K562 (cell line): ENCODE measurements at regions not wholly inside any gene's neighbourhood (a gene's known extent, or its start where the extent isn't known, plus 50 kb on each side); places are given as distances from the start of the nearest gene placed in this dataset.

Source experiments
- ATAC-seq: fragments of 200-7000 bp; cut with Tn5 transposase; 3 replicates; pipeline ENCODE4 v1.9.1; 2020; ENCODE audit warnings: moderate library complexity
- BruUV-seq: library from RNA; stranded (reverse); fragments of 400-500 nt; replicated peaks from 2 replicates; lab custom pipeline; 2021; lab: Mats Ljungman, UMichigan
- CTCF ChIA-PET: fragments of 300-600 bp; formaldehyde crosslinking; extraction: SDS; loops from one replicate; lab custom pipeline; 2021; ENCODE audit warnings: low intra/inter-chr PET ratio; lab: Yijun Ruan, JAX
- POLR2A ChIA-PET: fragments of 300-600, 350-650 bp; sonication (Branson Sonifier 250); formaldehyde crosslinking; extraction: SDS; loops from one replicate; lab custom pipeline; 2021; ENCODE audit warnings: antibody characterized with exemption, inconsistent platforms; lab: Yijun Ruan, JAX
- DNase-seq, 4 experiments: peaks; one replicate each; pipeline versions ENCODE4 v3.0.0 to v3.0.0-alpha.2; 2011 to 2018; ENCODE audit warnings: low spot score in 3 of 4, mixed read lengths in 3 of 4; ENCODE audit errors: extremely low read depth in 1 of 4
- FAIRE-seq: peaks from 2 replicates; lab custom pipeline; 2011; peaks lifted over from hg19 to GRCh38; lab: Jason Lieb, UNC
- H2AFZ ChIP-seq: 2 replicates; pipeline ENCODE4 v1.6.0; 2011; ENCODE audit warnings: low read depth, low read length, control low read depth, inconsistent platforms
- H3K27ac ChIP-seq: fragments of 200-600 bp; 3 replicates; pipeline ENCODE4 v1.8.0; 2011; ENCODE audit warnings: low read depth, mild to moderate bottlenecking, control low read depth, inconsistent platforms, low read length, moderate library complexity, mixed read lengths; ENCODE audit errors: extremely low read depth
- H3K27me3 ChIP-seq, 2 experiments: fragments of 300-600 bp in 1 of 2; 2 replicates in 1 of 2; 3 replicates in 1 of 2; pipeline versions ENCODE4 v1.6.0 to v1.8.0; 2011; ENCODE audit warnings: inconsistent platforms in 2 of 2, low read length in 2 of 2, mild to moderate bottlenecking in 1 of 2, mixed read lengths in 1 of 2, moderate library complexity in 1 of 2; ENCODE audit not compliant: control insufficient read depth in 2 of 2, insufficient read depth in 2 of 2
- H3K36me3 ChIP-seq: fragments of 300-600 bp; 3 replicates; pipeline ENCODE4 v1.8.0; 2011; ENCODE audit warnings: mild to moderate bottlenecking, low read length, inconsistent platforms; ENCODE audit not compliant: control insufficient read depth, insufficient read depth
- H3K4me1 ChIP-seq, 2 experiments: fragments of 200-600 bp in 1 of 2; replicated peaks in 1 of 2; 2 replicates in 1 of 2; 3 replicates in 1 of 2; pipeline versions ENCODE4 v1.5.1 to v1.8.0; 2011; ENCODE audit warnings: inconsistent platforms in 2 of 2, low read length in 2 of 2, mild to moderate bottlenecking in 1 of 2, mixed read lengths in 1 of 2, moderate library complexity in 1 of 2; ENCODE audit not compliant: control insufficient read depth in 2 of 2, insufficient read depth in 2 of 2
- H3K4me2 ChIP-seq: 2 replicates; pipeline ENCODE4 v1.6.1; 2011; ENCODE audit warnings: low read length, control low read depth, inconsistent platforms, mixed read lengths; ENCODE audit not compliant: insufficient read depth
- H3K4me3 ChIP-seq: fragments of 200-600 bp; sonication (generic), shearing (Covaris generic); 2 replicates; pipeline ENCODE4 v1.5.1; 2016; ENCODE audit warnings: control low read depth, inconsistent platforms
- H3K79me2 ChIP-seq: fragments of 200-600 bp; 3 replicates; pipeline ENCODE4 v1.8.0; 2011; ENCODE audit warnings: low read length, inconsistent platforms; ENCODE audit not compliant: control insufficient read depth, insufficient read depth
- H3K9ac ChIP-seq, 2 experiments: 2 replicates each; pipeline versions ENCODE4 v1.6.0 to v1.6.1; 2011; ENCODE audit warnings: low read depth in 2 of 2, low read length in 2 of 2, control low read depth in 1 of 2, inconsistent platforms in 1 of 2, mild to moderate bottlenecking in 1 of 2, mixed read lengths in 1 of 2; ENCODE audit not compliant: insufficient read depth in 1 of 2
- H3K9me1 ChIP-seq: one replicate; pipeline ENCODE4 v1.6.0; 2011; ENCODE audit warnings: inconsistent platforms, mild to moderate bottlenecking, low read length, moderate library complexity; ENCODE audit not compliant: control insufficient read depth, insufficient read depth
- H3K9me3 ChIP-seq: replicated peaks from 2 replicates; pipeline ENCODE4 v1.5.1; 2011; ENCODE audit warnings: low read depth, low read length, inconsistent platforms; ENCODE audit not compliant: control insufficient read depth, insufficient read depth
- H4K20me1 ChIP-seq: replicated peaks from 2 replicates; pipeline ENCODE4 v1.6.1; 2011; ENCODE audit warnings: low read length, inconsistent platforms, mixed read lengths; ENCODE audit not compliant: control insufficient read depth, insufficient read depth
- BDP1 ChIP-seq: IDR thresholded peaks from 3 replicates; pipeline ENCODE4 v1.6.1; 2011; ENCODE audit not compliant: insufficient read length, insufficient read depth
- CBX5 ChIP-seq: IDR thresholded peaks from 2 replicates; pipeline ENCODE4 v1.6.1; 2014; ENCODE audit warnings: low read depth, borderline replicate concordance
- ESRRA ChIP-seq: fragments of 450-650 bp; IDR thresholded peaks from 2 replicates; pipeline ENCODE4 v1.6.1; 2014; ENCODE audit warnings: low read depth, mild to moderate bottlenecking, moderate library complexity, borderline replicate concordance
- FOXJ2 ChIP-seq: fragments of 200-800 bp; sonication (Bioruptor generic); IDR thresholded peaks from 2 replicates; pipeline ENCODE4 v1.6.1; 2016; ENCODE audit warnings: missing genetic modification characterization, missing compliant biosample characterization
- KLF6 ChIP-seq: fragments of 250-450 bp; sonication (Bioruptor Pico); IDR thresholded peaks from 2 replicates; pipeline ENCODE4 v1.4.0; 2020; ENCODE audit warnings: mild to moderate bottlenecking, moderate library complexity, borderline replicate concordance
- NONO ChIP-seq, 2 experiments: fragments of 200-400 bp in 1 of 2; fragments of 450-650 bp in 1 of 2; formaldehyde crosslinking in 1 of 2; IDR thresholded peaks; 2 replicates each; pipeline ENCODE4 v1.6.1; 2017; ENCODE audit warnings: low read depth in 2 of 2, mild to moderate bottlenecking in 2 of 2, moderate library complexity in 2 of 2, low read length in 1 of 2
- RBM34 ChIP-seq: fragments of 200-400 bp; formaldehyde crosslinking; IDR thresholded peaks from 2 replicates; pipeline ENCODE4 v1.6.1; 2018; ENCODE audit warnings: low read length, borderline replicate concordance; ENCODE audit not compliant: insufficient read depth
- SPI1 ChIP-seq: IDR thresholded peaks from 2 replicates; pipeline ENCODE4 v1.6.1; 2011; ENCODE audit warnings: low read depth, low read length, control low read depth, borderline replicate concordance
- ZBTB1 ChIP-seq: sonication (generic); formaldehyde crosslinking; IDR thresholded peaks from 2 replicates; pipeline ENCODE4 v1.8.1; 2023; ENCODE audit warnings: missing genetic modification reagents, low read depth, mild to moderate bottlenecking, borderline replicate concordance
- ZBTB17 ChIP-seq: fragments of 450-650 bp; formaldehyde crosslinking; IDR thresholded peaks from 2 replicates; pipeline ENCODE4 v1.4.0; 2020; ENCODE audit warnings: mild to moderate bottlenecking
- ZC3H8 ChIP-seq: fragments of 450-650 bp; IDR thresholded peaks from 2 replicates; pipeline ENCODE4 v1.6.1; 2017
- ZKSCAN3 ChIP-seq: fragments of 250-450 bp; sonication (Bioruptor Pico); IDR thresholded peaks from 2 replicates; pipeline ENCODE4 v1.4.0; 2020
- ZNF239 ChIP-seq: fragments of 250-450 bp; sonication (Bioruptor Pico); IDR thresholded peaks from 2 replicates; pipeline ENCODE4 v1.4.0; 2020; ENCODE audit warnings: mild to moderate bottlenecking
- ZNF707 ChIP-seq: fragments of 250-450 bp; sonication (Bioruptor Pico); conservative IDR thresholded peaks from 2 replicates; pipeline ENCODE4 v1.8.0; 2022; ENCODE audit warnings: inconsistent platforms, mild to moderate bottlenecking, moderate library complexity
- ZNF764 ChIP-seq: fragments of 250-450 bp; sonication (Bioruptor Pico); IDR thresholded peaks from 2 replicates; pipeline ENCODE4 v1.4.0; 2020; ENCODE audit warnings: low read depth, mild to moderate bottlenecking, moderate library complexity
- in situ Hi-C: fragments of 300-500 bp; cut with MboI; formaldehyde crosslinking; loops from 4 replicates; pipeline ENCODE4 v1.15.0; 2018; ENCODE audit warnings: inconsistent platforms, mixed read lengths
- intact Hi-C: fragments of 100-400 bp; cut with micrococcal nuclease; formaldehyde crosslinking; loops from 2 replicates; pipeline ENCODE4 v1.14.2; 2022
- TF ChIP-seq, protein P1 (sequence below), 2 experiments: IDR thresholded peaks in 1 of 2; conservative IDR thresholded peaks in 1 of 2; 2 replicates each; pipeline ENCODE4 v1.6.1; 2016; ENCODE audit warnings: low read depth in 2 of 2, mild to moderate bottlenecking in 1 of 2, missing compliant biosample characterization in 1 of 2, missing genetic modification characterization in 1 of 2, moderate library complexity in 1 of 2
- TF ChIP-seq, protein P2 (sequence below): fragments of 250-450 bp; sonication (Bioruptor Pico); IDR thresholded peaks from 2 replicates; pipeline ENCODE4 v1.5.0; 2021

DNA sequence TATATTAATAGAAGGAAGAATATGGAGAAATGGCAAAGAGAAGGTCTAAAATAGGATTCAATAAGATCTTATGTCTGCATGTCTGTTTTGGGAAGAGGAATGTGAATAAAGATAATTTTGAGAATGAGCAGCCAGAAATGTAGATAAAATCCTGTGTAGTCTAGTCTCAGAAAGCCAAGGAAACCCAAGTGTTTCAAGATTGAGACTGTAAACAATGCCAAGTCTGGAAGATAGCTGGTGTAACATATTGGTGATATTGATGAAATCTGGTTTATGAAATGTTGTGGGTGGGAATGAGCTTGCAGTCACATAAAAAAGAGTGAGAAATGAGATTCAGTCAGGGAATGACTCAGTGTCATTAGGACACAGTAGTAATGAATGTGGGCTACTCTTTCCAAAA, 1180.3 kb upstream of the PCDH20 start:
- DNase-seq (no peak), ATAC-seq (no peak)
- Histone ChIP-seq H3K4me2 (no peak overlapping the region), H3K9me3 (no peaks in the 10 kb centered on the region), H4K20me1 (no peaks in the 10 kb centered on the region), H3K36me3 (no peaks in the 10 kb centered on the region), H3K4me1 (no peaks in the 10 kb centered on the region), H3K27me3 (no peaks in the 10 kb centered on the region), H2AFZ (no peak overlapping the region), H3K9ac (no peak overlapping the region)
- in situ Hi-C loops (no loop called here), intact Hi-C loops (no loop called here)
- POLR2A ChIA-PET, result no interaction called here
- no TSS peak for BruUV-seq
- no peak for TF ChIP-seq NONO (IDR thresholded peaks at IDR 0.05; ENCODE audit: low read depth in 2 of 2, low read length in 1 of 2)
- no peak for TF ChIP-seq ZBTB17 (CRISPR knock-in tag)
- TF ChIP-seq BDP1, result no peak
- no peak for TF ChIP-seq ZNF764 (CRISPR knock-in tag)
- TF ChIP-seq ZBTB1 (CRISPR knock-in tag), result no peak
- TF ChIP-seq ZC3H8, result no peak
- TF ChIP-seq ZKSCAN3 (CRISPR knock-in tag), result no peak
- no peak for TF ChIP-seq FOXJ2
- TF ChIP-seq, protein P1, sequence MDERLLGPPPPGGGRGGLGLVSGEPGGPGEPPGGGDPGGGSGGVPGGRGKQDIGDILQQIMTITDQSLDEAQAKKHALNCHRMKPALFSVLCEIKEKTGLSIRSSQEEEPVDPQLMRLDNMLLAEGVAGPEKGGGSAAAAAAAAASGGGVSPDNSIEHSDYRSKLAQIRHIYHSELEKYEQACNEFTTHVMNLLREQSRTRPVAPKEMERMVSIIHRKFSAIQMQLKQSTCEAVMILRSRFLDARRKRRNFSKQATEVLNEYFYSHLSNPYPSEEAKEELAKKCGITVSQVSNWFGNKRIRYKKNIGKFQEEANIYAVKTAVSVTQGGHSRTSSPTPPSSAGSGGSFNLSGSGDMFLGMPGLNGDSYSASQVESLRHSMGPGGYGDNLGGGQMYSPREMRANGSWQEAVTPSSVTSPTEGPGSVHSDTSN (CRISPR knock-in tag; IDR thresholded peaks at IDR 0.05; ENCODE audit: low read depth), result no peak
- TF ChIP-seq, protein P1 (tag; conservative IDR thresholded peaks at IDR 0.05; ENCODE audit: low read depth), result no peak
- no peak for TF ChIP-seq CBX5
- no peak for TF ChIP-seq RBM34
- TF ChIP-seq SPI1, result no peak
- TF ChIP-seq, protein P2, sequence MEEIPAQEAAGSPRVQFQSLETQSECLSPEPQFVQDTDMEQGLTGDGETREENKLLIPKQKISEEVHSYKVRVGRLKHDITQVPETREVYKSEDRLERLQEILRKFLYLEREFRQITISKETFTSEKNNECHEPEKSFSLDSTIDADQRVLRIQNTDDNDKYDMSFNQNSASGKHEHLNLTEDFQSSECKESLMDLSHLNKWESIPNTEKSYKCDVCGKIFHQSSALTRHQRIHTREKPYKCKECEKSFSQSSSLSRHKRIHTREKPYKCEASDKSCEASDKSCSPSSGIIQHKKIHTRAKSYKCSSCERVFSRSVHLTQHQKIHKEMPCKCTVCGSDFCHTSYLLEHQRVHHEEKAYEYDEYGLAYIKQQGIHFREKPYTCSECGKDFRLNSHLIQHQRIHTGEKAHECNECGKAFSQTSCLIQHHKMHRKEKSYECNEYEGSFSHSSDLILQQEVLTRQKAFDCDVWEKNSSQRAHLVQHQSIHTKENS (CRISPR knock-in tag), result no peak
- TF ChIP-seq ESRRA, result no peak
- no peak for TF ChIP-seq ZNF707 (CRISPR knock-in tag)
- no peak for TF ChIP-seq ZNF239 (CRISPR knock-in tag)
- TF ChIP-seq KLF6, result no peak
- TF ChIP-seq, all 486 proteins: peak for 0
- Histone ChIP-seq H3K27ac (no peak overlapping the region), H3K79me2 (no peaks in the 10 kb centered on the region), H3K9me1 (no peaks in the 10 kb centered on the region), H3K4me3 (no peak overlapping the region)
- CTCF ChIA-PET, result no interaction called here
- FAIRE-seq, result no peak
